HG02588 (cell line): ENCODE measurements at regions not wholly inside any gene's neighbourhood (a gene's known extent, or its start where the extent isn't known, plus 50 kb on each side); places are given as distances from the start of the nearest gene placed in this dataset.
A peak's percentile ranks its signal among the peaks of the same experiment; 100 is the strongest.

Experiments
- ATAC-seq: cut with Tn5 transposase; IDR thresholded peaks from one replicate; pipeline ENCODE4 v1.9.1; 2021; ENCODE audit warnings: mild to moderate bottlenecking, moderate library complexity; ENCODE audit not compliant: unreplicated experiment

- ATAC-seq, result no peak
Observed at GRCh38 chr13:106384516-106384915, 150.9 kb downstream of the EFNB2 start.

GRCh38 chr13:106383791-106384190 lies 151.7 kb downstream of the EFNB2 start:
- ATAC-seq, result no peak

GRCh38 chr13:106382534-106382933 lies 152.9 kb downstream of the EFNB2 start:
- ATAC-seq, result no peak

- ATAC-seq, result no peak
Observed at GRCh38 chr13:106381091-106381490, 154.4 kb downstream of the EFNB2 start.

- ATAC-seq, result no peak
Observed at GRCh38 chr13:106377931-106378662, 157.4 kb downstream of the EFNB2 start.

GRCh38 chr13:106377341-106377740 lies 158.1 kb downstream of the EFNB2 start:
- ATAC-seq, result no peak

- no peak for ATAC-seq
Observed at GRCh38 chr13:106376401-106377112, 158.9 kb downstream of the EFNB2 start.

GRCh38 chr13:106375085-106375484 lies 160.4 kb downstream of the EFNB2 start:
- ATAC-seq, result no peak

GRCh38 chr13:106374631-106375030 lies 160.8 kb downstream of the EFNB2 start:
- no peak for ATAC-seq

- peak; percentile 83 for ATAC-seq
Observed at GRCh38 chr13:106373989-106374572, 161.4 kb downstream of the EFNB2 start.

- peak; percentile 61 for ATAC-seq
Observed at GRCh38 chr13:106373304-106373988, 162.0 kb downstream of the EFNB2 start.

- ATAC-seq, result peak; percentile 33
Observed at GRCh38 chr13:106372199-106373155, 163.0 kb downstream of the EFNB2 start.

- no peak for ATAC-seq
Observed at GRCh38 chr13:106371024-106371423, 164.4 kb downstream of the EFNB2 start.

GRCh38 chr13:106369858-106370257 lies 165.6 kb downstream of the EFNB2 start:
- no peak for ATAC-seq

GRCh38 chr13:106369091-106369490 lies 166.4 kb downstream of the EFNB2 start:
- no peak for ATAC-seq

GRCh38 chr13:106367361-106367971 lies 168.0 kb downstream of the EFNB2 start:
- peak; percentile 65 for ATAC-seq

GRCh38 chr13:106362707-106363106 lies 172.8 kb downstream of the EFNB2 start:
- no peak for ATAC-seq

GRCh38 chr13:106361621-106362020 lies 173.8 kb downstream of the EFNB2 start:
- no peak for ATAC-seq

GRCh38 chr13:106357198-106357597 lies 178.3 kb downstream of the EFNB2 start:
- no peak for ATAC-seq

- no peak for ATAC-seq
Observed at GRCh38 chr13:106355866-106356265, 179.6 kb downstream of the EFNB2 start.
